Spleen (tissue), 11 donors: ENCODE measurements at regions not wholly inside any gene's neighbourhood (a gene's known extent, or its start where the extent isn't known, plus 50 kb on each side); places are given as distances from the start of the nearest gene placed in this dataset.
A peak's percentile ranks its signal among the peaks of the same experiment; 100 is the strongest.
"Not testable (repeated sequence)": the region's sequence is repeated elsewhere in the genome, so short reads cannot be mapped to it uniquely, and the experiment has no call there.

Experiments
- DNase-seq: peaks from one replicate; pipeline ENCODE4 v3.0.0-alpha.2; 2020
- H3K27ac ChIP-seq, 8 donors: fragments of 200-600 bp; sonication (generic) in 7 of 8; 1 replicate in 4 of 8; 2 replicates in 4 of 8; pipeline versions ENCODE4 v1.5.0 to v1.8.0; 2016 to 2021; ENCODE audit warnings: inconsistent platforms in 4 of 8, mild to moderate bottlenecking in 4 of 8, moderate library complexity in 1 of 8
- H3K27me3 ChIP-seq, 7 donors: fragments of 200-600 bp; sonication (generic) in 6 of 7; replicated peaks in 1 of 7; 1 replicate in 4 of 7; 2 replicates in 3 of 7; pipeline versions ENCODE4 v1.5.0 to v1.8.0; 2016 to 2021; ENCODE audit warnings: inconsistent platforms in 3 of 7, mild to moderate bottlenecking in 1 of 7
- H3K36me3 ChIP-seq, 6 donors: fragments of 200-600 bp; sonication (generic) in 5 of 6; 1 replicate in 4 of 6; 2 replicates in 2 of 6; pipeline versions ENCODE4 v1.5.0 to v1.8.0; 2016 to 2021; ENCODE audit warnings: inconsistent platforms in 2 of 6
- H3K4me1 ChIP-seq, 6 donors: fragments of 200-600 bp; sonication (generic) in 5 of 6; 1 replicate in 3 of 6; 2 replicates in 3 of 6; pipeline versions ENCODE4 v1.5.0 to v1.8.0; 2016 to 2021; ENCODE audit warnings: inconsistent platforms in 3 of 6
- H3K4me3 ChIP-seq, 8 donors: fragments of 200-600 bp; sonication (generic) in 7 of 8; 1 replicate in 4 of 8; 2 replicates in 4 of 8; pipeline versions ENCODE4 v1.5.0 to v1.8.0; 2016 to 2021; ENCODE audit warnings: inconsistent platforms in 4 of 8, mild to moderate bottlenecking in 4 of 8, moderate library complexity in 2 of 8
- H3K9me3 ChIP-seq, 8 donors: fragments of 200-600 bp; sonication (generic) in 7 of 8; 1 replicate in 4 of 8; 2 replicates in 4 of 8; pipeline versions ENCODE4 v1.5.0 to v1.8.0; 2016 to 2021; ENCODE audit warnings: inconsistent platforms in 4 of 8
- POLR2A ChIP-seq, 3 donors: fragments of 450-650 bp; IDR thresholded peaks; one replicate each; pipeline ENCODE4 v1.5.1; 2017; ENCODE audit warnings: antibody characterized with exemption in 3 of 3, mild to moderate bottlenecking in 1 of 3
- POLR2AphosphoS5 ChIP-seq, 3 donors: sonication (generic); formaldehyde crosslinking; IDR thresholded peaks; one replicate each; pipeline ENCODE4 v1.5.1; 2017; ENCODE audit warnings: antibody characterized with exemption in 3 of 3
- WGBS, 5 donors: extraction: QIAGEN DNeasy Blood & Tissue Kit in 3 of 5; methylation state at CpG; one replicate each; pipeline versions ENCODE4 v1.1.5 to v1.1.7; 2013 to 2018; 5-methylcytosine and 5-hydroxymethylcytosine counted together
- intact Hi-C: fragments of 100-400 bp; cut with DNase I; formaldehyde crosslinking; loops from one replicate; pipeline ENCODE4 v1.15.0; 2023; ENCODE audit warnings: low total_unique reads
- TF ChIP-seq, protein P1 (sequence below), 11 experiments: fragments of 200-600 bp in 7 of 11; fragments of 450-650 bp in 4 of 11; sonication (generic) in 4 of 11; IDR thresholded peaks in 8 of 11; conservative IDR thresholded peaks in 3 of 11; 1 replicate in 7 of 11; 2 replicates in 4 of 11; pipeline versions ENCODE4 v1.4.0 to v1.8.0; 2016 to 2021; ENCODE audit warnings: antibody characterized with exemption in 11 of 11, inconsistent platforms in 4 of 11, mild to moderate bottlenecking in 1 of 11
- donor health status: healthy with polysubstance abuse.
- donor health status: DM: no; HTN: no; CAD: no; lungs with moderate emphysema.
- donor health status: DM: no; HTN: no; CAD: no.
- donor health status: Bipolar disorder and iron deficiency.
- donor health status: healthy.
- donor health status: DM: no; HTN: no; CAD: no.
- donor health status: DM: yes; HTN: yes; CAD: no.

DNA sequence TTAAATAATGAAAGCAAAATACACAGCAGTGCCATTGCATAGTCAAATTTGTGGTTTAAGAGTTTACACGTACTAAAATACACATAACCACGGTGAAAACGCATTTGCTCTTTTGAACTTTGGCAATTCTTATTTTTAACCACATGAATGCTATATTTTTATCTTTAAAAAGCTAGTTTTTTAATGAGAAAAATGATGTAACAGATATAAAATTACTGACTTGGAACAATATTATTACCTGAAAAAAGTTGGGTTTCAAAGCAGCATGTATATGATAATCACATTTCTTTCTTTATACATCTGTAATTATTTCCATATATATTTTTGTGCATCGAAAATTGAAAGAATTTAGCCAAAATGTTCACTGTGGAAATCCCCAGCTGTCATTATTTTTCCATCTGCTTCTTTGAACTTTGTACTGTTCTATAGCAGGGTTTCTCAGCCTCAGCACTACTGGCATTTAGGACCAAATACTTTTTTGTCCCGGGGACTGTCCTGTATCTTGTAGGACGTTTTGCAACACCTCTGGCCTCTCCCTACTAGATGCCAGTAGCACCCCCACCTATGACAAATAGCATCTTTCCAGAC, 75.9 kb upstream of the CAB39 start:
- TF ChIP-seq POLR2AphosphoS5 (IDR thresholded peaks at IDR 0.05) (no peak), POLR2A (IDR thresholded peaks at IDR 0.05) (no peak)
- TF ChIP-seq, protein P1, sequence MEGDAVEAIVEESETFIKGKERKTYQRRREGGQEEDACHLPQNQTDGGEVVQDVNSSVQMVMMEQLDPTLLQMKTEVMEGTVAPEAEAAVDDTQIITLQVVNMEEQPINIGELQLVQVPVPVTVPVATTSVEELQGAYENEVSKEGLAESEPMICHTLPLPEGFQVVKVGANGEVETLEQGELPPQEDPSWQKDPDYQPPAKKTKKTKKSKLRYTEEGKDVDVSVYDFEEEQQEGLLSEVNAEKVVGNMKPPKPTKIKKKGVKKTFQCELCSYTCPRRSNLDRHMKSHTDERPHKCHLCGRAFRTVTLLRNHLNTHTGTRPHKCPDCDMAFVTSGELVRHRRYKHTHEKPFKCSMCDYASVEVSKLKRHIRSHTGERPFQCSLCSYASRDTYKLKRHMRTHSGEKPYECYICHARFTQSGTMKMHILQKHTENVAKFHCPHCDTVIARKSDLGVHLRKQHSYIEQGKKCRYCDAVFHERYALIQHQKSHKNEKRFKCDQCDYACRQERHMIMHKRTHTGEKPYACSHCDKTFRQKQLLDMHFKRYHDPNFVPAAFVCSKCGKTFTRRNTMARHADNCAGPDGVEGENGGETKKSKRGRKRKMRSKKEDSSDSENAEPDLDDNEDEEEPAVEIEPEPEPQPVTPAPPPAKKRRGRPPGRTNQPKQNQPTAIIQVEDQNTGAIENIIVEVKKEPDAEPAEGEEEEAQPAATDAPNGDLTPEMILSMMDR (IDR thresholded peaks at IDR 0.05 in 8 of 11, conservative IDR thresholded peaks at IDR 0.05 in 3 of 11): no peak
- 30 to 47% (median 41%) methylated on average over 6 of the region's 6 CpGs for WGBS, 5 donors
- Histone ChIP-seq H3K27ac (no peak overlapping the region), H3K9me3 (no peaks in the 10 kb centered on the region), H3K4me3 (no peak overlapping the region), H3K4me1 (peaks cover 0 to 20% (median 4%) of the 10 kb centered on the region in 6 donors), H3K27me3 (peaks cover 0 to 17% (median 0%) of the 10 kb centered on the region in 7 donors), H3K36me3 (no peaks in the 10 kb centered on the region)
- intact Hi-C loops: no loop called here
- no peak for DNase-seq

- H3K4me3 ChIP-seq, H3K27ac ChIP-seq, intact Hi-C loops, H3K9me3 ChIP-seq, H3K36me3 ChIP-seq, DNase-seq: not testable (repeated sequence)
- 77 to 87% (median 85%) methylated on average over 8 of the region's 8 CpGs for WGBS, 5 donors
- Histone ChIP-seq H3K27me3 (peaks cover 0 to 17% (median 0%) of the 10 kb centered on the region in 7 donors), H3K4me1 (peaks cover 0 to 27% (median 6%) of the 10 kb centered on the region in 6 donors)
Measured at GRCh38 chr2:230637486-230637885, 75.2 kb upstream of the CAB39 start.

DNA sequence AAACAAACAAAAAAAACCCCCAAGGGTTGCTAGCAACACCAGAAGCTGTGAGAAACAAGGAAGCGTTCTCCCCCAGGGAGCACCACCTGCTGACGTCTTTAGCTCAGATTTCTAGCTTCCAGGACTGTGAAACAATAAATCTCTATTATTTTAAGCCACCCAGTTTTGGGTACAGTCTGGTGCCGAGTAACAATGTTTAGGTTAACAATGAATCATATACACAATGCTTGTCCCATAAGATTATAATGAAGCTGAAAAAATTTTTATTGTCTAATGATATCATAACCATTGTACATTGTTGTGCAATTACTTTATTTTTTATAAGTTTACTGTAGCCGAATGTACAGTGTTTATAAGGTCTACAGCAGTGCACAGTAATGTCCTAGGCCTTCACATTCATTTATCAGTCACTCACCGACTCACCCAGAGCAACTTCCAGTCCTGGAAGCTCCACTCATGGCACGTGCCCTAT, 72.1 kb upstream of the CAB39 start:
- Histone ChIP-seq H3K36me3 (no peaks in the 10 kb centered on the region), H3K27ac (no peak overlapping the region), H3K27me3 (peaks cover 0 to 25% (median 0%) of the 10 kb centered on the region in 7 donors), H3K4me1 (peaks cover 15 to 50% (median 28%) of the 10 kb centered on the region in 6 donors), H3K9me3 (no peaks in the 10 kb centered on the region), H3K4me3 (no peak overlapping the region)
- no peak for TF ChIP-seq POLR2A (IDR thresholded peaks at IDR 0.05)
- TF ChIP-seq, protein P1 (IDR thresholded peaks at IDR 0.05 in 8 of 11, conservative IDR thresholded peaks at IDR 0.05 in 3 of 11): no peak
- TF ChIP-seq POLR2AphosphoS5 (IDR thresholded peaks at IDR 0.05): no peak
- intact Hi-C loops: no loop called here
- WGBS, 5 donors: 80 to 88% (median 84%) methylated on average over 6 of the region's 6 CpGs
- DNase-seq: no peak

DNA sequence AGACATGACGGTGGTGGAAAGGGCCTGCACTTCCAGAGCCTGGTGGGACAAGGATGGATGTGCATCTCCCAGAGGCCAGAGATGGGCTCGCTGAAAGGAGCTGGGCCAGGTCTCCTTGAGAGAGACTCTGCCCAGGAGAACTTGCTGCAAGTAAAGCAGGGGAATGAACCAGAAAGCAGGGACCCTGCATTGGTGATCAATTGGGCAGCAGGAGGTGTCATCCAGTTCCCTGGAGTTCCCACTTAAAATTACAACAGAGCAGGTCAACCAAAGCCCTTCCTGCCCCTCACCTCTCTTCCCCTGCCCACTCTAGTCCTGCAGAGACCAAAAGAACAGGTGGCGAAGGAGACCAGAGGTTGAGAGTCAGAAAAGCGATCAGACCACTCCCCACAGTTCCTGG, 69.7 kb upstream of the CAB39 start:
- peaks cover 15 to 37% (median 24%) of the 10 kb centered on the region in 6 donors for H3K4me1 ChIP-seq
- H3K9me3 ChIP-seq: peaks cover 0 to 11% (median 0%) of the 10 kb centered on the region in 8 donors
- DNase-seq: no peak
- TF ChIP-seq, protein P1 (IDR thresholded peaks at IDR 0.05 in 8 of 11, conservative IDR thresholded peaks at IDR 0.05 in 3 of 11): no peak
- TF ChIP-seq POLR2AphosphoS5 (IDR thresholded peaks at IDR 0.05) (no peak), POLR2A (IDR thresholded peaks at IDR 0.05) (no peak)
- no peak overlapping the region for H3K4me3 ChIP-seq
- peak overlapping the region; percentile 54 to 90 (median 80) for H3K27ac ChIP-seq
- H3K27me3 ChIP-seq: peaks cover 0 to 16% (median 0%) of the 10 kb centered on the region in 7 donors
- 69 to 91% (median 78%) methylated on average over 4 of the region's 4 CpGs for WGBS, 5 donors
- no peaks in the 10 kb centered on the region for H3K36me3 ChIP-seq
- intact Hi-C loops: no loop called here
